ENCODE measurements at regions not wholly inside any gene's neighbourhood (a gene's known extent, or its start where the extent isn't known, plus 50 kb on each side); places are given as distances from the start of the nearest gene placed in this dataset.

- TF ChIP-seq, protein P1, sequence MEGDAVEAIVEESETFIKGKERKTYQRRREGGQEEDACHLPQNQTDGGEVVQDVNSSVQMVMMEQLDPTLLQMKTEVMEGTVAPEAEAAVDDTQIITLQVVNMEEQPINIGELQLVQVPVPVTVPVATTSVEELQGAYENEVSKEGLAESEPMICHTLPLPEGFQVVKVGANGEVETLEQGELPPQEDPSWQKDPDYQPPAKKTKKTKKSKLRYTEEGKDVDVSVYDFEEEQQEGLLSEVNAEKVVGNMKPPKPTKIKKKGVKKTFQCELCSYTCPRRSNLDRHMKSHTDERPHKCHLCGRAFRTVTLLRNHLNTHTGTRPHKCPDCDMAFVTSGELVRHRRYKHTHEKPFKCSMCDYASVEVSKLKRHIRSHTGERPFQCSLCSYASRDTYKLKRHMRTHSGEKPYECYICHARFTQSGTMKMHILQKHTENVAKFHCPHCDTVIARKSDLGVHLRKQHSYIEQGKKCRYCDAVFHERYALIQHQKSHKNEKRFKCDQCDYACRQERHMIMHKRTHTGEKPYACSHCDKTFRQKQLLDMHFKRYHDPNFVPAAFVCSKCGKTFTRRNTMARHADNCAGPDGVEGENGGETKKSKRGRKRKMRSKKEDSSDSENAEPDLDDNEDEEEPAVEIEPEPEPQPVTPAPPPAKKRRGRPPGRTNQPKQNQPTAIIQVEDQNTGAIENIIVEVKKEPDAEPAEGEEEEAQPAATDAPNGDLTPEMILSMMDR (IDR thresholded peaks at IDR 0.05; ENCODE audit: low read length), result no peak
- no peak for TF ChIP-seq EZH2 (optimal IDR thresholded peaks at IDR 0.05; ENCODE audit: low read depth, low read length)
- no peak for TF ChIP-seq EZH2phosphoT487 (IDR thresholded peaks at IDR 0.05; ENCODE audit: low read length)
Observed at GRCh38 chr1:81135524-81135923, 665.2 kb upstream of the ADGRL2 start.

Measured in MM.1S (cell line).